ENCODE measurements at regions not wholly inside any gene's neighbourhood (a gene's known extent, or its start where the extent isn't known, plus 50 kb on each side); places are given as distances from the start of the nearest gene placed in this dataset.
"Not testable (repeated sequence)": the region's sequence is repeated elsewhere in the genome, so short reads cannot be mapped to it uniquely, and the experiment has no call there.

- Histone ChIP-seq H3K4me3 (no peak overlapping the region), H3K4me1 (no peaks in the 10 kb centered on the region), H3K9me3 (no peaks in the 10 kb centered on the region), H3K27me3 (ENCODE audit: low read depth) (no peaks in the 10 kb centered on the region), H3K36me3 (replicated peaks) (no peaks in the 10 kb centered on the region)
- DNase-seq (ENCODE audit: low spot score in 2 of 2), result no peak
- in situ Hi-C loops (cut with MboI; ENCODE audit: low sequenced_read_pairs), result no loop called here
Observed at GRCh38 chr18:47403949-47404348, 152.5 kb upstream of the SKOR2 start.

GRCh38 chr18:47403317-47403716 lies 151.9 kb upstream of the SKOR2 start:
- H3K36me3 ChIP-seq (replicated peaks), result no peaks in the 10 kb centered on the region
- H3K9me3 ChIP-seq, result no peaks in the 10 kb centered on the region
- no peak for DNase-seq (ENCODE audit: low spot score in 2 of 2)
- in situ Hi-C loops (cut with MboI; ENCODE audit: low sequenced_read_pairs), result no loop called here
- no peak overlapping the region for H3K4me3 ChIP-seq
- no peaks in the 10 kb centered on the region for H3K27me3 ChIP-seq (ENCODE audit: low read depth)
- H3K4me1 ChIP-seq, result no peaks in the 10 kb centered on the region

- no peak overlapping the region for H3K4me3 ChIP-seq
- no peaks in the 10 kb centered on the region for H3K4me1 ChIP-seq
- in situ Hi-C loops (cut with MboI; ENCODE audit: low sequenced_read_pairs), result no loop called here
- no peaks in the 10 kb centered on the region for H3K27me3 ChIP-seq (ENCODE audit: low read depth)
- DNase-seq (ENCODE audit: low spot score in 2 of 2), result no peak
- H3K36me3 ChIP-seq (replicated peaks), result no peaks in the 10 kb centered on the region
- peaks cover 7% of the 10 kb centered on the region; the same call in 1 of the 2 replicates for H3K9me3 ChIP-seq
Observed at GRCh38 chr18:47399475-47399874, 148.0 kb upstream of the SKOR2 start.

- in situ Hi-C loops (cut with MboI; ENCODE audit: low sequenced_read_pairs), result no loop called here
- Histone ChIP-seq H3K4me1 (no peaks in the 10 kb centered on the region), H3K4me3 (no peak overlapping the region), H3K27me3 (ENCODE audit: low read depth) (no peaks in the 10 kb centered on the region), H3K9me3 (peaks cover 7% of the 10 kb centered on the region; the same call in 1 of the 2 replicates), H3K36me3 (replicated peaks) (no peaks in the 10 kb centered on the region)
- DNase-seq (ENCODE audit: low spot score in 2 of 2), result peak in 1 of 2 experiments; percentile 19
Observed at GRCh38 chr18:47397671-47398319, 146.3 kb upstream of the SKOR2 start.

GRCh38 chr18:47391665-47392064 lies 140.2 kb upstream of the SKOR2 start:
- in situ Hi-C loops (cut with MboI; ENCODE audit: low sequenced_read_pairs), result no loop called here
- Histone ChIP-seq H3K4me3 (no peak overlapping the region), H3K9me3 (no peaks in the 10 kb centered on the region), H3K36me3 (replicated peaks) (no peaks in the 10 kb centered on the region), H3K4me1 (no peaks in the 10 kb centered on the region), H3K27me3 (ENCODE audit: low read depth) (no peaks in the 10 kb centered on the region)
- DNase-seq (ENCODE audit: low spot score in 2 of 2), result no peak

- DNase-seq (ENCODE audit: low spot score in 2 of 2), result no peak
- in situ Hi-C loops (cut with MboI; ENCODE audit: low sequenced_read_pairs), result no loop called here
- Histone ChIP-seq H3K4me3 (no peak overlapping the region), H3K36me3 (replicated peaks) (no peaks in the 10 kb centered on the region), H3K9me3 (no peaks in the 10 kb centered on the region), H3K4me1 (no peaks in the 10 kb centered on the region), H3K27me3 (ENCODE audit: low read depth) (no peaks in the 10 kb centered on the region)
Observed at GRCh38 chr18:47390410-47391024, 139.1 kb upstream of the SKOR2 start.

- in situ Hi-C loops (cut with MboI; ENCODE audit: low sequenced_read_pairs), result no loop called here
- no peaks in the 10 kb centered on the region for H3K36me3 ChIP-seq (replicated peaks)
Observed at GRCh38 chr18:47389210-47389609, 137.8 kb upstream of the SKOR2 start.

GRCh38 chr18:47387864-47388263 lies 136.4 kb upstream of the SKOR2 start:
- in situ Hi-C loops (cut with MboI; ENCODE audit: low sequenced_read_pairs), result no loop called here
- no peak overlapping the region for H3K4me3 ChIP-seq
- no peaks in the 10 kb centered on the region for H3K27me3 ChIP-seq (ENCODE audit: low read depth)
- DNase-seq (ENCODE audit: low spot score in 2 of 2), result no peak
- H3K9me3 ChIP-seq, result no peaks in the 10 kb centered on the region
- H3K4me1 ChIP-seq, result no peaks in the 10 kb centered on the region
- H3K36me3 ChIP-seq (replicated peaks), result no peaks in the 10 kb centered on the region

More at GRCh38 chr18:47389210-47389609, 137.8 kb upstream of the SKOR2 start:
- Histone ChIP-seq H3K9me3 (no peaks in the 10 kb centered on the region), H3K4me3 (no peak overlapping the region), H3K27me3 (ENCODE audit: low read depth) (no peaks in the 10 kb centered on the region), H3K4me1 (no peaks in the 10 kb centered on the region)
- DNase-seq (ENCODE audit: low spot score in 2 of 2), result no peak

- in situ Hi-C loops (cut with MboI; ENCODE audit: low sequenced_read_pairs), result no loop called here
- H3K4me1 ChIP-seq, result no peaks in the 10 kb centered on the region
Observed at GRCh38 chr18:47383729-47384128, 132.3 kb upstream of the SKOR2 start.

GRCh38 chr18:47381975-47382570 lies 130.6 kb upstream of the SKOR2 start:
- Histone ChIP-seq H3K36me3 (replicated peaks) (no peaks in the 10 kb centered on the region), H3K4me3 (no peak overlapping the region), H3K27me3 (ENCODE audit: low read depth) (no peaks in the 10 kb centered on the region), H3K9me3 (no peaks in the 10 kb centered on the region), H3K4me1 (no peaks in the 10 kb centered on the region)
- in situ Hi-C loops (cut with MboI; ENCODE audit: low sequenced_read_pairs), result no loop called here
- DNase-seq (ENCODE audit: low spot score in 2 of 2), result no peak

More at GRCh38 chr18:47383729-47384128, 132.3 kb upstream of the SKOR2 start:
- Histone ChIP-seq H3K27me3 (ENCODE audit: low read depth) (no peaks in the 10 kb centered on the region), H3K36me3 (replicated peaks) (no peaks in the 10 kb centered on the region), H3K4me3 (no peak overlapping the region), H3K9me3 (no peaks in the 10 kb centered on the region)
- no peak for DNase-seq (ENCODE audit: low spot score in 2 of 2)

GRCh38 chr18:47380153-47380552 lies 128.7 kb upstream of the SKOR2 start:
- H3K4me3 ChIP-seq, result no peak overlapping the region
- no peak for DNase-seq (ENCODE audit: low spot score in 2 of 2)
- H3K27me3 ChIP-seq (ENCODE audit: low read depth), result no peaks in the 10 kb centered on the region
- no peaks in the 10 kb centered on the region for H3K9me3 ChIP-seq
- no peaks in the 10 kb centered on the region for H3K4me1 ChIP-seq
- in situ Hi-C loops (cut with MboI; ENCODE audit: low sequenced_read_pairs), result no loop called here
- H3K36me3 ChIP-seq (replicated peaks), result no peaks in the 10 kb centered on the region

GRCh38 chr18:47373465-47373864 lies 122.0 kb upstream of the SKOR2 start:
- DNase-seq (ENCODE audit: low spot score in 2 of 2), result no peak
- Histone ChIP-seq H3K9me3 (no peaks in the 10 kb centered on the region), H3K36me3 (replicated peaks) (no peaks in the 10 kb centered on the region), H3K27me3 (ENCODE audit: low read depth) (no peaks in the 10 kb centered on the region), H3K4me1 (no peaks in the 10 kb centered on the region), H3K4me3 (no peak overlapping the region)
- in situ Hi-C loops (cut with MboI; ENCODE audit: low sequenced_read_pairs), result no loop called here

- in situ Hi-C loops (cut with MboI; ENCODE audit: low sequenced_read_pairs), result no loop called here
- no peaks in the 10 kb centered on the region for H3K4me1 ChIP-seq
- no peaks in the 10 kb centered on the region for H3K27me3 ChIP-seq (ENCODE audit: low read depth)
- no peaks in the 10 kb centered on the region for H3K9me3 ChIP-seq
- no peak overlapping the region for H3K4me3 ChIP-seq
- no peak for DNase-seq (ENCODE audit: low spot score in 2 of 2)
- H3K36me3 ChIP-seq (replicated peaks), result no peaks in the 10 kb centered on the region
Observed at GRCh38 chr18:47370052-47370451, 118.6 kb upstream of the SKOR2 start.

- in situ Hi-C loops (cut with MboI; ENCODE audit: low sequenced_read_pairs); H3K36me3 ChIP-seq (replicated peaks); H3K9me3 ChIP-seq: not testable (repeated sequence)
Observed at GRCh38 chr18:47354061-47354460, 102.6 kb upstream of the SKOR2 start.

More at GRCh38 chr18:47354061-47354460, 102.6 kb upstream of the SKOR2 start:
- not testable (repeated sequence) for H3K4me3 ChIP-seq; H3K4me1 ChIP-seq; DNase-seq (ENCODE audit: low spot score in 2 of 2); H3K27me3 ChIP-seq (ENCODE audit: low read depth)

All from HAP-1 (cell line).